ENCODE measurements at regions not wholly inside any gene's neighbourhood (a gene's known extent, or its start where the extent isn't known, plus 50 kb on each side); places are given as distances from the start of the nearest gene placed in this dataset.

DNA sequence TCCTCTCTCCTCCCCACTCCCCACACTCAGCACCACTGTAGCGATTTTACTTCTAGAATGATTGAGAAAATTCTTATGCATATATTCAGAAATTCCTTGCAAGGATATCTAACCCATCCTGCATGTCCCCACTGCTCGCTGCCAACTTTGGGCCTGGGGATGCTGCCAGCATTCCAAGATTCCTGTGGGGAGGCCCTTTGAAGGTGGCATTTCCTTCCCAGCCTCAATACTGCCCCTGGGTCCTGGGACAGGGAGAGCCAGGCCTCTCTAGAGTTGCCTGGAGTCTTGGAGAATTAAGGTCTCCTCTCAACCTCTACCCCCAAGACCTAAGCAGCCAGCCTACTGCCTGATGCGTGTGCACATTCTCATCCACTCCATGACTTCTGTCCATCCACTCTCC is 303.5 kb downstream of the NEBL start:
- TF ChIP-seq, protein P1, sequence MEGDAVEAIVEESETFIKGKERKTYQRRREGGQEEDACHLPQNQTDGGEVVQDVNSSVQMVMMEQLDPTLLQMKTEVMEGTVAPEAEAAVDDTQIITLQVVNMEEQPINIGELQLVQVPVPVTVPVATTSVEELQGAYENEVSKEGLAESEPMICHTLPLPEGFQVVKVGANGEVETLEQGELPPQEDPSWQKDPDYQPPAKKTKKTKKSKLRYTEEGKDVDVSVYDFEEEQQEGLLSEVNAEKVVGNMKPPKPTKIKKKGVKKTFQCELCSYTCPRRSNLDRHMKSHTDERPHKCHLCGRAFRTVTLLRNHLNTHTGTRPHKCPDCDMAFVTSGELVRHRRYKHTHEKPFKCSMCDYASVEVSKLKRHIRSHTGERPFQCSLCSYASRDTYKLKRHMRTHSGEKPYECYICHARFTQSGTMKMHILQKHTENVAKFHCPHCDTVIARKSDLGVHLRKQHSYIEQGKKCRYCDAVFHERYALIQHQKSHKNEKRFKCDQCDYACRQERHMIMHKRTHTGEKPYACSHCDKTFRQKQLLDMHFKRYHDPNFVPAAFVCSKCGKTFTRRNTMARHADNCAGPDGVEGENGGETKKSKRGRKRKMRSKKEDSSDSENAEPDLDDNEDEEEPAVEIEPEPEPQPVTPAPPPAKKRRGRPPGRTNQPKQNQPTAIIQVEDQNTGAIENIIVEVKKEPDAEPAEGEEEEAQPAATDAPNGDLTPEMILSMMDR (IDR thresholded peaks at IDR 0.05) = no peak
- TF ChIP-seq ESRRA (IDR thresholded peaks at IDR 0.05; ENCODE audit: borderline replicate concordance, low read length) (no peak), POLR2A (IDR thresholded peaks at IDR 0.05; ENCODE audit: low read length) (no peak), SMC3 (IDR thresholded peaks at IDR 0.05) (no peak), ZNF302 (CRISPR knock-in tag; IDR thresholded peaks at IDR 0.05) (no peak), MYC (IDR thresholded peaks at IDR 0.05; ENCODE audit: borderline replicate concordance, low read length) (no peak), BHLHE40 (IDR thresholded peaks at IDR 0.05; ENCODE audit: low read depth, low read length) (no peak), CEBPB (IDR thresholded peaks at IDR 0.05) (no peak), FOSL2 (IDR thresholded peaks at IDR 0.05) (no peak), FOSL2 (CRISPR knock-in tag; IDR thresholded peaks at IDR 0.05) (no peak), RNF2 (IDR thresholded peaks at IDR 0.05; ENCODE audit: borderline replicate concordance, low read depth) (no peak), ZSCAN20 (CRISPR knock-in tag; IDR thresholded peaks at IDR 0.05) (no peak)
- TF ChIP-seq, protein P2, sequence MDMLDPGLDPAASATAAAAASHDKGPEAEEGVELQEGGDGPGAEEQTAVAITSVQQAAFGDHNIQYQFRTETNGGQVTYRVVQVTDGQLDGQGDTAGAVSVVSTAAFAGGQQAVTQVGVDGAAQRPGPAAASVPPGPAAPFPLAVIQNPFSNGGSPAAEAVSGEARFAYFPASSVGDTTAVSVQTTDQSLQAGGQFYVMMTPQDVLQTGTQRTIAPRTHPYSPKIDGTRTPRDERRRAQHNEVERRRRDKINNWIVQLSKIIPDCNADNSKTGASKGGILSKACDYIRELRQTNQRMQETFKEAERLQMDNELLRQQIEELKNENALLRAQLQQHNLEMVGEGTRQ (IDR thresholded peaks at IDR 0.05) = no peak
- TF ChIP-seq, protein P3, sequence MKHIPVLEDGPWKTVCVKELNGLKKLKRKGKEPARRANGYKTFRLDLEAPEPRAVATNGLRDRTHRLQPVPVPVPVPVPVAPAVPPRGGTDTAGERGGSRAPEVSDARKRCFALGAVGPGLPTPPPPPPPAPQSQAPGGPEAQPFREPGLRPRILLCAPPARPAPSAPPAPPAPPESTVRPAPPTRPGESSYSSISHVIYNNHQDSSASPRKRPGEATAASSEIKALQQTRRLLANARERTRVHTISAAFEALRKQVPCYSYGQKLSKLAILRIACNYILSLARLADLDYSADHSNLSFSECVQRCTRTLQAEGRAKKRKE (CRISPR knock-in tag; IDR thresholded peaks at IDR 0.05; ENCODE audit: low read depth) = no peak
- TF ChIP-seq, protein P4, sequence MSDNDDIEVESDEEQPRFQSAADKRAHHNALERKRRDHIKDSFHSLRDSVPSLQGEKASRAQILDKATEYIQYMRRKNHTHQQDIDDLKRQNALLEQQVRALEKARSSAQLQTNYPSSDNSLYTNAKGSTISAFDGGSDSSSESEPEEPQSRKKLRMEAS (IDR thresholded peaks at IDR 0.05) = no peak

Data from A549 (cell line).